Astrocyte (in vitro differentiated cells and primary cell): ENCODE measurements at regions not wholly inside any gene's neighbourhood (a gene's known extent, or its start where the extent isn't known, plus 50 kb on each side); places are given as distances from the start of the nearest gene placed in this dataset.

Experiments
- EZH2 ChIP-seq: IDR thresholded peaks from 2 replicates; pipeline ENCODE4 v1.6.1; 2012; ENCODE audit warnings: mild to moderate bottlenecking, low read length, inconsistent platforms; ENCODE audit not compliant: insufficient read depth
- TF ChIP-seq, protein P1 (sequence below): IDR thresholded peaks from 2 replicates; pipeline ENCODE4 v1.5.1; 2011; ENCODE audit warnings: low read depth, mild to moderate bottlenecking, inconsistent platforms, low read length, moderate library complexity; ENCODE audit not compliant: insufficient read depth

DNA sequence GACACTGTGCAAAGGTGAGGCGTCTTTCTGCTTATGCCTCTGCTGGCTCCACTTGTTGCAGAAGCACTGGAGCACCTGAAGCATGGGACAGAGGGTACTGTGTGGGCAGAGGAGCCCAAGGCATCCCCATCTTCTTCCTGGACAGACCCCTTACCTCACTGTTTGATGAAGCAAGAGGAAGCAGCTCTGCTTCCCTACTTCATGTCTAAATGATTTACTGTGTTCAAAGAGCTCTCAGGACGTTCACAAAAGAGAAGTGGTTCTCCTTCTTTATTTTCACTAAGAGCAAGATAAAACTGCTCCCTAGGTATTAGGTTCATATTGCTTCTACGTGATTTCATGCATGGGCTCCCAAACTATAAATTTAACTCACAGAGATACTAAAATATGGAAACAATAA, 1635.4 kb upstream of the SLC10A2 start:
- TF ChIP-seq, protein P1, sequence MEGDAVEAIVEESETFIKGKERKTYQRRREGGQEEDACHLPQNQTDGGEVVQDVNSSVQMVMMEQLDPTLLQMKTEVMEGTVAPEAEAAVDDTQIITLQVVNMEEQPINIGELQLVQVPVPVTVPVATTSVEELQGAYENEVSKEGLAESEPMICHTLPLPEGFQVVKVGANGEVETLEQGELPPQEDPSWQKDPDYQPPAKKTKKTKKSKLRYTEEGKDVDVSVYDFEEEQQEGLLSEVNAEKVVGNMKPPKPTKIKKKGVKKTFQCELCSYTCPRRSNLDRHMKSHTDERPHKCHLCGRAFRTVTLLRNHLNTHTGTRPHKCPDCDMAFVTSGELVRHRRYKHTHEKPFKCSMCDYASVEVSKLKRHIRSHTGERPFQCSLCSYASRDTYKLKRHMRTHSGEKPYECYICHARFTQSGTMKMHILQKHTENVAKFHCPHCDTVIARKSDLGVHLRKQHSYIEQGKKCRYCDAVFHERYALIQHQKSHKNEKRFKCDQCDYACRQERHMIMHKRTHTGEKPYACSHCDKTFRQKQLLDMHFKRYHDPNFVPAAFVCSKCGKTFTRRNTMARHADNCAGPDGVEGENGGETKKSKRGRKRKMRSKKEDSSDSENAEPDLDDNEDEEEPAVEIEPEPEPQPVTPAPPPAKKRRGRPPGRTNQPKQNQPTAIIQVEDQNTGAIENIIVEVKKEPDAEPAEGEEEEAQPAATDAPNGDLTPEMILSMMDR, result no peak
- no peak for TF ChIP-seq EZH2
